NCI-H524 treated with DMSO at 0.1 percent for 48 hours (cell line): ENCODE measurements at regions not wholly inside any gene's neighbourhood (a gene's known extent, or its start where the extent isn't known, plus 50 kb on each side); places are given as distances from the start of the nearest gene placed in this dataset.

Source experiments
- DNase-seq: peaks from one replicate; lab custom pipeline; 2025; lab: John Stamatoyannopoulos, UW

DNA sequence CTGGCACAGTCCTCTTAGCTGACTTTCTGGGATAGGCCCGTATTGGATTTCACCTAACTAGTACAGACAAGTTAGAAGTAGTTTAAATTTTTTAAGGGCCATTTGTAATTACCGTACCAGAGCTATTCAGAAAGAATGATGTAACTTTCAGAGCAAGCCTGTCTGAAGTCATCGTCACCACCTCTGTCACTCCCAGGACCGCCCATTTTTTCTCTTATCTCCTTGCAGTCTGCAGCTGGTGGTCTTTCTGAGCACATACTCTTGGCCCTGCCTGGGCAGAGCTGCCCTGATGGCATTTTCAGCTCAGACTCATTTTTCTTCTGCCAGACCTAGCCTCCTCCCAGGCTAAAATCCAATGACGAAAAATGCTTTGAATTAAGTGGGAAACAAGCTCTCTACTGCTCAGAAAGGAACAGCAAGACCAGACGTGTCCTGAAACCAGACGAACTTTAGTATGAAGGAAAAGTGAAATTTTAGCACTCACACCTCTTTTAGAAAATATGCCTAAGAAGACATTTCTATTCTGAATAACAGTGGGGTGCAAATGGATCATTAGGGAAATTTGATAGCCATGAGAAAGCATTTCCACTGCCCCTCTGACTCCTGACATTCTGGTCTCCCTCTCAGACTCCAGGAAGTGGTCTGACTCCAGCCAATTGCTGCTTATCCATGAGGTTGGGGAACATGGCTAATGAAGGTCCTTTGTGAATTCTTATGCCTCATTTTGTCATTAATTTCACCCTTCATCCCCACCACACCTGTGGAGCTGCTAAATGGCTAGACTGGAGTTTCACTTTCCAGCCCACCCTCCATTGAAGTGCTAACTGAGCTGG is 162.4 kb upstream of the GYPA start:
- DNase-seq, result no peak

DNA sequence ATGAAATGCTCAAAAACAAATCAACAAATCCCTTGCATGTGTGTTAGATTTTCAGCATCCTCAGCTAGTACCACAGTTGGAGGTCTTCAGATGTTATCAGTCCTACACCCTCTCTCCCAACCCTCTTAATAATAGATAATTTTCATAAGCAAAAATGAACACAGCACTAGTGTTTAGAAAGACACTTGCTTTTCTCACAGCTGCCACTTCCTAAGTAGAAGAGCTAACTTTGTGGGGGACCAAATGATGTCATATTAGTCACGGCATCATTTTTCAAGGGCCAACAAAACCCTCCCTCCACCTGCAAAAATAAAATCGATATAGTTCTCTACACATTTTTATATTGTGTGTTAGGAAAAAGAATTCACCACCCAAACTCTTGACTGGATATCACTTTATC is 163.5 kb upstream of the GYPA start:
- no peak for DNase-seq

DNA sequence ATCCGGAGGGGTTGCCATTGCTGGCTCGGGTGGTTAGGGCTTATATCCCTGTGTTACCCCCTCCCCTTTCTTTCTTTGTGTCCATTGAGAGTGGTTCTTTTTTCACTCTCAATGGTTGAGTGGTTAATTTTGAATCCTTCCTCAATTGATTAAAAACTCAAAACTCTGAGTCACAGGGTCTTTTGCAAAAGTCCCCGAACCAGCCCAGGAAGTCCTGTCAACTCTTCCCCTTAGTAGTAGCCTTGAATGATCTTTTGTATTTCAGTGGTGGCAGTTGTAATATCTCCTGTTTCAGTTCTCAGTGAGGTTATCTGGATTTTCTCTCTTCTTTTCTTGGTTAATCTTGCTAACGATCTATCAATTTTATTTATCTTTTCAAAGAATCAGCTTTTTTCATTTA is 170.0 kb upstream of the GYPA start:
- DNase-seq, result no peak

DNA sequence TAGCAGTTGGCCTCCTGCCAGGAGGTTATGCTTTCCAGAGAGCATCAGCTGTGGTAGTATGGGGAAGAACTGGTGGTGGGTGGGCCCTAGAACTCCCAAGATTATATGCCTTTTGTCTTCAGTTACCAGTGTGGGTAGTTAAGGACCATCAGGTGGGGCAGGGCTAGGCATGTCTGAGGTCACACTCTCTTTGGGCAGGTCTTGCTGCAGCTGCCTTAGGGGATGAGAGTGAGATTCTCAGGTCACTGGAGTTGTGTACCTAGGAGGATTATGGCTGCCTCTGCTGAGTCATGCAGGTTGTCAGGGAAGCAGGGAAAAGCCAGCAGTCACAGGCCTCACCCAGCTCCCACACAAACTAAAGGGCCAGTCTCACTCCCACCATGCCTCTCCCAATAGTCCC is 172.9 kb upstream of the GYPA start:
- DNase-seq, result no peak

DNA sequence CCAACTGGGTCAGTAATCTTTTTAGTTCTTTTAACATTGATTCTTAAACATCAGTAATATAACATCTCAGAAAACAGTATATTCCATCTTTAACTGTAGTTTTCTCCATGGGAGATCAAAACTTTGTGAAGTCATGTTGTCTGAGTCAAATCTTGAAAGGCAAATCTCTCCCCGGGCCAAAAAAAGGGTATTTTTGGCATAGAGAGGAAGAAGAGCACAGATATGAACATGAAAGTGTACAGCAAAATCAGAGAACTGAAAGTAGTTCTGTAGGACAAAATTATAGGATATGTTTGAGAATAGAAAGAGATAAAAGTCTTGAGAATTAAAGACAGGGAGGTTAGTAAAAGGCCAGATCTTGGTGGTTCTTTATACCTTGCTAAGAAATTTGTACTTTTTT is 176.4 kb upstream of the GYPA start:
- DNase-seq, result no peak

DNA sequence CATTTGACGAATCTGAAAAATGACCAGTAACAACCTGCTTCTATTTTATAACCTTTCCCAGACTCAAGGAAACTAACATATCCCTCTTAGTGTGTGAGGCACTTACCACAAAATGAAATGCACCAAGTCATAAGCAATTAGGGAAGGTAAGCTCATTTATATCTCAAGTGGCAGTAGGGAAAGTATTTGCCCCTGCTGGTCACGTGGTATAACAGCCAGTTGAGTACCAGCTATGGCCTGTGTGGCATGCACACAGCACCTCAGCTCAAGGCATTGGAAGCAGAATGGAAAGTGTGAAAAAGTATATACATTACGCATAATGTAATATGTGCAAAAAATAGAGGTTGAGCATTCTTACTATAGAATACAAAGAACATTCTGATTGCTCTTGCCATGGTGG is 178.3 kb upstream of the GYPA start:
- DNase-seq, result no peak

DNA sequence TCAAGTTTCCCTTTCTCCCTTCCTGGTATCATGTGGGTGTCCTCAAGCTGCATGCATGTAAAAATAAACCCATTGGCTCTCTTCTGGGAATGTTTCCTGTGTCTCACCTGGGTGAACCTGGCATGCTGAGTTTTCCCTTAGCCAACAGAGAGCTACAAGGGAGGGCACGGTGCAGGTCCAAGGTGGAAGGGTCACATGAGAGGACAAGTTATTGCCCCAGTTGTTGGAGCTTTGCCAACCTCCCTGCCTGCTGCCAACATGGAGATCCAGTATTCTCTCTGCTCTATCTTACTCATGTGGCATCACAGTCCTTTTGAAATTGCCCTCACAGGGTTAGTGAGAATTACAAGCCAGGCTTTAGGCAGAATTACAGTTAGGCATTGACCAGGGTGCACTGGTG is 196.1 kb upstream of the GYPA start:
- DNase-seq, result no peak

DNA sequence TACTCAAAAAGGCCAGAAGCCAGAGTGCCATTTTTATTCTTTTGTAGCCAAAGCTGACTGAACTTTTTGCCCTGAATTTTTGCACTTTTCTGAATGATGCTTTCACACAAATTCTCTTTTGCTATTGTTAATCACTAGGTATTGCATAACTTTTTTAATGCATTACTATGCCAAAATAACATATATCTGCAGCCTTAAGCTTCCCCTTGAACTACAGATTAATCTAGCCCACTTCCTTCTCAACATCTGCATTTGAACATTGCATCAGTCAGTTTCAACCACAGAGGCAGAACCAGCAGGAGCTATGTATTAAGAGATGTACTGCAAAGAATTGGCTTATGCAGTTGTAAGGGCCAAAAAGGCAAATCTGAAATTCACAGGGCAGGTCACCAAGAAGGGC is 197.6 kb upstream of the GYPA start:
- DNase-seq, result no peak

DNA sequence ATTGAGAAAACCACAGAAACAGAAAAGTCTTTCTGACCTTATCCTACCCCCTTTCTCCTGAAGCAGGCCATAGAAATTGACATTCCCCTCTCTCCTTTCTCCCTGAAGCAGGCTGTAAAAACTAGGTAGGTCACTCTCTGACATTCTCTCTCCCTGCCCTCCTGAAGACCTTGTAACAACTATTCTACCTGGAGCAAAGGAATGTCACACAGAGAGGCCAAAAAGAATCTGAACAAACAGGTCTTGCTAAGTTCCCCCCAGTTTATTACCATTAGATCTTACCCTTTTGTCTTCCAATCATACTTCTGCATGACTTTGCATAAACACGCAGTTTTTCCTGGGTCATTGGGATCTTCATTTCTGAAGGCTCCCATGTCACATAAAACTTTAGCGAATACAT is 198.3 kb upstream of the GYPA start:
- DNase-seq, result no peak

DNA sequence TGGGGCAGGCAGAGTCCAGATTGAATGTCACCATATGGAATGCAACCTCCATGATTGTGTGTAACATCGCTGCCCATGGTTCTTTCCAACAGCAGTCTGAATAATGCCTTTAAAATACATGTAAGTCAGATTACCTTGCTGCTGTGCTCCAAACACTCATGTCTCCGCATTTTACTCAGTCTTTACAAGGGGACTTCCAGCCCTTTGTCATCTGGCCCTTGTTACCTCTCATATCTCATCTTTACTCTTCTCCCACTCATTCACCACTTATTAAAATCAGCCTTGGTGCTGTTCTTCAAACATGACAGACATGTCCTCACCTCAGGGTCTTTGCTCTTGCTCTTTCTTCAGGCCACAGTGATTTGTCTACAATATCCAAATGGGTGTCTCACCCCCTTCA is 200.4 kb upstream of the GYPA start:
- DNase-seq, result no peak

DNA sequence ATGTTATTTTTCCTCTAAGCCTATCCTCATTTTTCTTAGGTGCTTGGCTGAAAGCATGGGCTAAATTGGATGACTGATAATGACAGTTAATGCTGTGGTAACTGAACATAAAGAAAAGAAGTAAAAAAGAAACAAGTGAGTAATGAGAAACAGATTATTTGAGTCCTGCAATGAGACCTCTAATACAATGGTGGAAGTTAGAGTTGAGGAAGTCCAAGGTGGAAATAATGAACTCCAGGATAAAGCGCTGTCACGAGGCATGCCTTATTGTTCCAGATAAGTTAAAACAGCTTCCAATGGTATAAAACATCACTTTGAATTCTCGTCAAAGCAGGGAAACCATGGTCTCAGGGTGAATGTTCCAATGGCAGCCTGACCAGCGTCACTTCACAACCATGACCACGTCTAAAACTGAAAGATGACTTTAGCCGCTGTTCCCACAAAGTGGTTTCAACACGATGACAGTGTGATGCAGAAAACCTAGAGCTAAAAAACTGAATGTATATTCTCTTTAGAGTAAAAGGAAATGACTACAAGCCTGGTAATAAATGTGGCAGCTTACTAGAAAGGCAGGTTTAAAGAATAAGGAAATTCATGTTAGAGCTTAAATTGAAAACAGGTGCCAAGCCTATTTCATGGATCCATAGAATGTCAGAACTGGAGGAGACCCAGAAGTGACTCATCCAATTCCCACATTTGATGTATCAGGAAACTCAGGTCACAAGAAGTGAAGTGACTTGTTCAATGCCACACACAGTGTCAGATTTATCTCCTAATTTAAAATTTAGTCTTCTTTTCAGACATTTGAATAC is 202.6 kb upstream of the GYPA start:
- no peak for DNase-seq

DNA sequence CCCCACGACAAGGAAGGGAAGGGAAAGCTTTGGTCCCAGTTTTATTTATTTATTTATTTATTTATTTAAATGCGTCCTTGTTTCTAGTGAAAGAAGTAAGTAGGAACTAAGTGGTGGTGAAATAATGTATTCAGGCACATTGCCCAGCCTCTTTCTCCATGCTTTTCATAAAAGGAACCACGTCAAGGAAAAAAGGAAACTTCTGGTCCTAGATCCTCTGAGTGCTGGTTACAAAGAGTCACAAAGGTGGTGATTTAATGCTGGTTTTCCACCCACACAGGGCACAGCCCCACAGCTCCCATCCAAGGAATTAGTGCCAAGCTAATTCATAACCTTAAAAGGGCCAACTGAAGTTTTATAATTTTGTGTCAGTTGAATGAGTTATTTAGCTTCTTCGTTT is 206.6 kb upstream of the GYPA start:
- DNase-seq, result no peak

DNA sequence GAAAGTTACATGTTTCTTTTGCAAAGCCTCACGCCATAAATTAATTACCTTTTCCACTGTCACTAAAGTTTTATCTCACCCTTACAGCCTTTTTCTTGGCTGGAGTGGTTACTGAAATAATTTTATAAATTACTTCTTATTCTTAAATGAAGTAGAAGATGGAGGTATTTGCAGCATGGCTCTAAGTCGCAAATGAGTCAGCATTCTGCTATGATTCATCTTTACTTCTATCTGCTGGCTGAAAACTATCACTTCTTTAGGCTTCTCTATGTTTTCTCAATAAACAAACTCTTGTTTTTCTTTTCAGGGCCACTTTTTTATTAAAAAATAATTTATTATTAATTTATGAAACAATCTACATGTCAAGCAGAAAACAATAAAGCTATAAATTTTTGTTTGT is 210.2 kb upstream of the GYPA start:
- no peak for DNase-seq

DNA sequence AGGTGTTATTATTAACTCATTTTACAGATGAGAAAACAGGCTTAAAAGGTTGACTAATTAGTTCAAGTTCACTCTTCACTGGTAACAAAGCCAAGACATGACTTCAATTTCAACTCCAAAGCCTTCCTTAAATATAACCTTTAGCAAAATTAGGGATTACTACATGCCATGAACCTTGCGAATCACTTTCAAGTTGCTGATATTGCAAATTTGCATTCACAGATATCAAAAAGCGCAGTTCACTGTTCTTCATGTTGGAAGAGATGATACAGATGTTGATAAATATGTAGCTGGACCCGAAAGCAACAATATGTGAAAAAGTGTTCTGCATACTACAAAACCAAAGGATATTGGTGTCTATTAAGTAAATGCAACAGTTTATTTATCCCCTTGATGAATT is 210.8 kb upstream of the GYPA start:
- DNase-seq, result no peak

DNA sequence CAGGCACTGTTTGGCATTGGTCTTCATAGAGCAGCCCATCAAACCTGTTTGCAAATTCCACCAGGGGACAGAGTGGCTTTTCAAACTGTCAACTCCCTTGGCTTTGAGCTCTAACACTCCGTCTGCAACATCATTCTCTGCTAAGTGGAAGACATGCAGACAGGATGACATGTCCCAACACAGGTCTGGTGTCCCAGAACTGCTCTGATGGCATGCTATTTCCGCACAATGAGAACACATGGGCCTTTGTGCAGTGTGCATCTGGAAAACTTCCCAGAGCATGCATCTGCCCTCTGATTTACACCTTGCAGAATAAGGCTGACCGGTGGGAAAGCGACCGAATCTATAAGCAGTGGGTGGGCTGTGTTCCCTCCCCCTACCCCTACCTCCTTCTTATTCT is 212.8 kb upstream of the GYPA start:
- DNase-seq, result no peak

DNA sequence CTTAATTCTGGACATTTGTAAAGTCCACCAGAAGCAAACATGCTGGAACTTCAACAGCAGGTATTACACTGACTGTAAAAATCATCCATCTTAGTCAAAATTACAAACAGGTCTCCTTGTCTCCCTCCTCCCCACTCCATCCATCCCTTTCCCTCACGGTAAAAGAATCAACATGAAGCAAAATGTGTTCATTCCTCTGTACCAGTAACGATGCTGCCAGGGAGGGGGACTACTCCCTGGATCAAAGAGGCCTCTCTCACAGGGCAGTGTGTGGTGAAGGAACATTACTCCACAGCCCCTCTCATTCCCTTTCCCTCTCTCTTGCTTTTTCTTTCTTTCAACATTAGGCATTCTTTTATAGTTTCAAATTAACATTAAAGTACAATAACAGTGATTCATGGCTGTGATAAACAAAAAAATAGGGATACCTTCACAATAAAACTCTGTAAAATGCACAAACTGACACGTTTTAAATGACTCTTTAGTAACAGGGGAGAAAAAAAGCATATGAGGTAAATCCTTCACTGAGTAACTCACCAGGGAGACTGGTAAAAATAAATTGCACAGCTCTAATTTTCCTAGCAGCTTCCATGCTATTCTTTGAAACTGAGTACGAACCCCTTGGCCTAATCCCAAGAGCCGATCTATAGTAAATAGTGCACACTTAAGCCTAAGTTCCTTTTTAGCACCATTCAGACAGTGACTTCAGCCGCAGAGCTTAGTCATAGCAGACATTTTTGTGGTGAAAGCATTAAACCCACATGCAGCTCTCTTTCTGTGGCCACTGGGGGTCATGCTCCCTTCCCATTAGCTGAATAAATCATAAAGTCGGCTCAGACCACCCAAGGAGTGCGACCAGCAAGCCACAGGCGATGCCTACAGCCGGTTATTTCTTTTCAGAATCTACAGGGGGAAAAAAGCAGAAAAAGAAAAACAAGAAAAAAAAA is 215.6 kb upstream of the GYPA start:
- no peak for DNase-seq

DNA sequence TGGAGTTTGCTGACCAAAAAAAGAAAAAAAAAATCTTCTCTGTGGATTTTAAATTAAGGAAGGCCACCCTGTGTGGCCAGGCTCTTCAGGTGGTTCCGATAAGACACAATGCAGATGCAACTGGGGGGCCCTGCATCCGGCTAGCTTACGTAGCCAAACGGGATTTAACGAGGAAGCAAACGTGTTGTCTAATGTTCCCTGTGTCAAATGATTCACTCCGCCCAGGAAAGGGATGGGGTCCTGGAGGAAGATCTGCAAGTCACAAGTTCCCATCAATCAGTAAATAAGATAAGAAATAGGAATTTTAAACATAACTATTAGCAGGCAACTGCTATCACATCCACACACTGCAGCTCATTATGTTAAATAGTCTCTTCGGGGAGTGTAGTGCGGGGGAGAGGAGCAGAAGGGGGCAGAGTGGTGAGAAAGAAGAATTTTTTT is 216.4 kb upstream of the GYPA start:
- DNase-seq, result no peak

DNA sequence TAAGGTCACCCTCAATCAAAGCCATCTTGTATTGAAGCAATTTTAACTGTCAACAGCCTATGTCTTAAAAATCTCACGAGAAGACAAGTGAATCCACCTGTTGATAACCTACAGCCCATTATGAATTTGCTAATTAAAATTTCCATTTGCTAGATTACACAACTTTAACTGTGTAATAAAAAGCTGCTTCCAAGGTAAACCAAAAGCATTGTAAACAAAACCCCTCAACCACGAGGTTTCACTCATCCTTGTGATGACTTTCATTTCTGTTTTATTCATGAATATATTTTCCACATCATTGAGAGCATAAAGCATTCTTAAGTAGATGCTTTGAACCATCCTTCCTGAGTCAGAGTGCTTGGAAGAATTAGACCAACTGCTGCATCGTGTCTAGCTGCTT is 217.5 kb upstream of the GYPA start:
- DNase-seq, result no peak

DNA sequence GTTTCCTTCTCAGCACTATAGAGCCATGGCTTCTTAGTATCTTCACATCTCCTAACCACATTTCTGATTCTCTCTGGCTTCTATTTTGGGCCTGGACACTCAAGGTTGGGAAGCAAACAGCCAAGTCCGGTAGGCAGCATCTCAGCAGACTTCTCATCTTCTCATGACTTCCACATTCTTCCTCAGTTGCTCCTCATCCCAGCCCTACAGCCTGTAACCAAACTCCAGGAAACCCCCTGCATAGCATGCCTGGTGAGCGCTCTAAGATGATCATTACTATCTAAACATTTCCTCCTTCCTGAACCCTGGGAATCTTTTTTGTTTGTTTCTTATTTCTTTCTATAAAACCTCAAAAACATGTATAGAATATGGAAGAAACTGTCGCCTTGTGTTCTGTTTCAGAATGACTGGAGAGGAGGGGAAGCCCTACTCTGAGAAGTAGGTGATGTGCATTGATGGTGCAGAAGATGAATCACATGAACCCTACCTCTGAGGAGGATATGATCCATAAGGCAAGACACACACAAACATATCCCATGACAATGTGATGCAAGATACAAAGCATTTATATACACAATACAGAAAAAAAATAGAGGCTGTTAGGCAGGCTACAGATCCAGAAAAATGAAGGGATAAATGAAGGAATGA is 219.8 kb upstream of the GYPA start:
- no peak for DNase-seq

DNA sequence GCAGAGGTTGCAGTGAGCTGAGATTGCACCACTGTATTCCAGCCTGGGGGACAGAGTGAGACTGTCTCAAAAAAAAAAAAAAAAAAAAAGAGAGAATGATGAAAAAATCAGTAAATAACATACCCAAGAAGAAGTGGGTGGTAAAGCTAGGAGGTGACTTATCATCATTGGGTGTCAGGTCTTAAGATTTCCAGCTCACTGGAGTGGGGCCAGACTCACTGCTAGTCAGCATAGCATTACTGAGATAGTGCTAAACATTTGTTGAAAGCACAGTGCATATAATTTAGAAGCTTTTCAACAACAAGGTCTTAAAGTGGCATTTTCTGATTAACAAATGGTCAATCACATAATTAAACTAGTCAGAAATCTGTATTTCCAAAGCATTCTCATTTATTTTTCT is 221.8 kb upstream of the GYPA start:
- no peak for DNase-seq

DNA sequence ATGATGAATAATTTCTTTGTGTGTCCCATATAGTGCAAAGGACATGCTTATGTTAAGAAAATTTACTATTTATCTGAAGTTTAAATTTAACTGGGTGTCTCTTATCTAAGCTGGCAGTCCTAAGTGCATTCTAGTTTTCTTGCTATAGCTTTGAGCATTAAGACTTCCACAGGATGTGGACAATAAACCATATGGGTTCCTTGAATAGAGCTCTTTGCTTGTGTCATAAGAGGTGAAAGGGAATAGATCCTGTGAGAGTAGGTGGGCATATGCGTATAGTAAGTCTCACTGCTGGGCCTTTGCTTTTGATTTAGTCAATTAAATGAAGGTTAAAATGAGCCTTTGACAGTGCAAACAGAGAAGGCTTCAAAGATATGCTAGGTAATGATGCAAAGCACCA is 223.4 kb upstream of the GYPA start:
- DNase-seq, result no peak

DNA sequence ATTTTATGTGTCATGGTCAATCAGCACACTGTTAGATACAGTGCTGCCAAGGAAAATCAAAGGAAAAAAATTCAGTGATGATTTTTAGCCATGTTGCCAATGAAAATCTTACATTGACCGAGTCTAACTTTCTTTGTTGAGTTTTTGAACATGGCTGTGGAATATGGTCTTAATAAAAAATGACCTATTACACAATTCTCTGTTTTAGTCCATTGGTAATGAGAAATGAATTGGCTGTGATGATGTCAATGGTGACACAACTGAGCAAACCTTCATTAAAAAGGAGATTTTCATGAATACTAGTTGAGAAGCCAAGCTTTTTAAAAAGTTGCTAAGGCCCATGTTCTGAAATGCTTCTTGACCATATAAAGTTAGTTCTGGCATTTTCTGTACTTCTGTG is 225.9 kb upstream of the GYPA start:
- DNase-seq, result no peak
